ENCODE measurements at regions not wholly inside any gene's neighbourhood (a gene's known extent, or its start where the extent isn't known, plus 50 kb on each side); places are given as distances from the start of the nearest gene placed in this dataset.

DNA sequence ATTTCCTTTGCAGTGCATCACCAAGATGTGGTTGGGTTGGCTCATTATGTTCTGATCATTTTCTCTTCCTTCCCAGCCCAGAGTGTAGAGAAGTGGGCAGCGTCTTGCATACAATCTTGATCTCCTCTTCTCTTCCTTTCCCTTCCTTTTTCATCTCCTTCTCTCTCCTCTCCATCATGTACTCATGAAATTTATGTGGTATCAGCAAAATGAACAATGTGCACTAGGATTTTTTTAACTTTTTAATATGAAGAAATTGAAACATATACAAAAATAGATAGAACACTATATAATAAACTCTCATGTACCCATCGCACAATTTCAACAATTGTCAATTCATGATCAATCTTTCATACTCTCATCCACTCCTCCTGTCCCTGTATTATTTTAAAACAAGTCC, 593.5 kb downstream of the BCOR start:
- no peaks in the 10 kb centered on the region for H3K36me3 ChIP-seq (ENCODE audit: control insufficient read depth, insufficient read depth, low read length)
- no peak overlapping the region for H2BK5ac ChIP-seq (ENCODE audit: low read depth, low read length, poor library complexity, severe bottlenecking)
- no peak overlapping the region for H3K4me3 ChIP-seq (ENCODE audit: insufficient read depth, low read depth, low read length)
- H3K79me1 ChIP-seq (ENCODE audit: low read depth in 1 of 2, low read length in 2 of 2), result no peaks in the 10 kb centered on the region
- BruUV-seq (replicated peaks), result no TSS peak
- no peak overlapping the region for H3K27ac ChIP-seq (ENCODE audit: insufficient read depth, low read length)
- H2AK5ac ChIP-seq (ENCODE audit: low read depth, low read length), result no peak overlapping the region
- no peak overlapping the region for H4K8ac ChIP-seq (ENCODE audit: low read depth in 2 of 2, low read length in 2 of 2)
- no peak overlapping the region for H3K4ac ChIP-seq (ENCODE audit: low read depth, low read length)
- CTCF ChIA-PET, result no interaction called here
- no peak overlapping the region for H3K9ac ChIP-seq (ENCODE audit: low read depth, low read length)
- H4K91ac ChIP-seq (ENCODE audit: insufficient read depth, low read depth, low read length), result no peak overlapping the region
- no peak overlapping the region for H3K23ac ChIP-seq (ENCODE audit: low read depth, low read length)
- H3K56ac ChIP-seq (ENCODE audit: extremely low read depth, insufficient read depth, low read length), result no peak overlapping the region
- H3K27me3 ChIP-seq (ENCODE audit: control insufficient read depth, insufficient read depth, low read length), result peaks cover 9% of the 10 kb centered on the region
- peaks cover 8% of the 10 kb centered on the region; the same call in 1 of the 2 replicates for H3K9me3 ChIP-seq (ENCODE audit: control insufficient read depth, insufficient read depth, low read length)
- H2AK9ac ChIP-seq (replicated peaks; ENCODE audit: low read depth, low read length, poor library complexity), result no peak overlapping the region
- no peak overlapping the region for H4K5ac ChIP-seq (ENCODE audit: low read depth, low read length)
- H3K4me1 ChIP-seq (ENCODE audit: control insufficient read depth, insufficient read depth, low read length), result no peaks in the 10 kb centered on the region
- H3K4me2 ChIP-seq (ENCODE audit: low read depth, low read length), result no peak overlapping the region
- no peak overlapping the region for H3K18ac ChIP-seq (ENCODE audit: low read depth, low read length)
- H2BK15ac ChIP-seq (ENCODE audit: low read depth, low read length), result no peak overlapping the region
- no peaks in the 10 kb centered on the region for H3K9me1 ChIP-seq (ENCODE audit: insufficient read depth, low read length)
- H2BK120ac ChIP-seq (ENCODE audit: low read depth, low read length), result no peak overlapping the region
- H2BK20ac ChIP-seq (ENCODE audit: low read depth, low read length), result no peak overlapping the region
- in situ Hi-C loops (cut with MboI; ENCODE audit: low sequenced_read_pairs), result no loop called here
- H3K14ac ChIP-seq (replicated peaks; ENCODE audit: low read depth, low read length), result no peak overlapping the region
- TF ChIP-seq MAFK (IDR thresholded peaks at IDR 0.05; ENCODE audit: low read depth, low read length), result peak; percentile 54
- TF ChIP-seq RCOR1 (IDR thresholded peaks at IDR 0.05; ENCODE audit: insufficient replicate concordance, low read length), result no peak
- POLR2A ChIA-PET (ENCODE audit: unreplicated experiment), result no interaction called here
- dilution Hi-C loops (cut with HindIII; ENCODE audit: low sequenced_read_pairs, unreplicated experiment), result no loop called here
- no peak overlapping the region for H2AFZ ChIP-seq (replicated peaks; ENCODE audit: low read length, poor library complexity)
- WGBS, 2 experiments (ENCODE audit: extremely low coverage in 2 of 2, insufficient read length in 1 of 2), result 60% methylated on average over 1 of the region's 2 CpGs; no CpG with 5 or more reads in 1 of the 2 experiments
- H4K20me1 ChIP-seq (ENCODE audit: insufficient read depth, low read length), result no peaks in the 10 kb centered on the region
- ATAC-seq (ENCODE audit: low read depth) (no peak), DNase-seq (no peak)
- intact Hi-C loops (cut with micrococcal nuclease), result no loop called here

All from IMR-90 (cell line).